HepG2 (cell line): ENCODE measurements at regions not wholly inside any gene's neighbourhood (a gene's known extent, or its start where the extent isn't known, plus 50 kb on each side); places are given as distances from the start of the nearest gene placed in this dataset.

Experiments used
- ATAC-seq: fragments of 200-7000 bp; cut with Tn5 transposase; 3 replicates; pipeline ENCODE4 v1.9.1; 2020; ENCODE audit warnings: mild to moderate bottlenecking, moderate library complexity
- BruUV-seq: library from RNA; stranded (reverse); fragments of 400-500 nt; replicated peaks from 2 replicates; lab custom pipeline; 2021; lab: Mats Ljungman, UMichigan
- CTCF ChIA-PET: fragments of 300-600 bp; formaldehyde crosslinking; extraction: SDS; loops from one replicate; lab custom pipeline; 2021; ENCODE audit warnings: low total read pairs, inconsistent platforms, low intra/inter-chr PET ratio; lab: Yijun Ruan, JAX
- POLR2A ChIA-PET: fragments of 350-600 bp; sonication (Branson Sonifier 250); formaldehyde crosslinking; loops from one replicate; lab custom pipeline; 2020; ENCODE audit warnings: antibody characterized with exemption, inconsistent platforms; lab: Yijun Ruan, JAX
- DNase-seq: peaks from one replicate; pipeline ENCODE4 v3.0.0-alpha.2; 2015; ENCODE audit warnings: low spot score
- FAIRE-seq: peaks from 3 replicates; lab custom pipeline; 2011; peaks lifted over from hg19 to GRCh38; lab: Jason Lieb, UNC
- H2AFZ ChIP-seq: one replicate; pipeline ENCODE4 v1.6.1; 2011; ENCODE audit warnings: low read length, inconsistent platforms
- H3K27ac ChIP-seq: fragments of 300-600 bp; 3 replicates; pipeline ENCODE4 v1.8.0; 2011; ENCODE audit warnings: mixed run types, mild to moderate bottlenecking, mixed read lengths, low read length, inconsistent platforms; ENCODE audit not compliant: insufficient read depth; ENCODE audit errors: extremely low read length
- H3K27me3 ChIP-seq, 2 experiments: fragments of 200-600 bp in 1 of 2; 2 replicates in 1 of 2; 3 replicates in 1 of 2; pipeline versions ENCODE4 v1.6.0 to v1.8.0; 2011; ENCODE audit warnings: low read length in 2 of 2, mild to moderate bottlenecking in 2 of 2, moderate library complexity in 2 of 2, inconsistent platforms in 1 of 2; ENCODE audit not compliant: insufficient read depth in 2 of 2, control insufficient read depth in 1 of 2
- H3K36me3 ChIP-seq, 2 experiments: fragments of 200-600 bp in 1 of 2; replicated peaks in 1 of 2; 2 replicates in 1 of 2; 3 replicates in 1 of 2; pipeline versions ENCODE4 v1.5.1 to v1.8.0; 2011; ENCODE audit warnings: low read length in 2 of 2, inconsistent platforms in 1 of 2; ENCODE audit not compliant: insufficient read depth in 2 of 2, control insufficient read depth in 1 of 2
- H3K4me1 ChIP-seq: 2 replicates; pipeline ENCODE4 v1.5.1; 2012; ENCODE audit warnings: low read length, inconsistent platforms; ENCODE audit not compliant: insufficient read depth
- H3K4me2 ChIP-seq: 2 replicates; pipeline ENCODE4 v1.6.0; 2011; ENCODE audit warnings: low read depth, low read length, inconsistent platforms
- H3K4me3 ChIP-seq, 3 experiments: fragments of 200-600 bp in 1 of 3; sonication (generic), shearing (Covaris generic) in 1 of 3; replicated peaks in 1 of 3; 2 replicates each; pipeline ENCODE4 v1.5.1; 2011 to 2016; ENCODE audit warnings: low read length in 3 of 3, inconsistent platforms in 2 of 3, low read depth in 2 of 3, mild to moderate bottlenecking in 2 of 3, control low read depth in 1 of 3, mixed read lengths in 1 of 3; ENCODE audit not compliant: insufficient read depth in 1 of 3
- H3K79me2 ChIP-seq: one replicate; pipeline ENCODE4 v1.6.1; 2011; ENCODE audit warnings: low read length, inconsistent platforms; ENCODE audit not compliant: insufficient read depth
- H3K9ac ChIP-seq: 2 replicates; pipeline ENCODE4 v1.6.0; 2011; ENCODE audit warnings: mild to moderate bottlenecking, low read depth, low read length, inconsistent platforms; ENCODE audit not compliant: insufficient read depth
- H3K9me3 ChIP-seq: 2 replicates; pipeline ENCODE4 v1.5.1; 2012; ENCODE audit warnings: mild to moderate bottlenecking, low read length
- H4K20me1 ChIP-seq: 2 replicates; pipeline ENCODE4 v1.6.0; 2011; ENCODE audit warnings: inconsistent platforms, mild to moderate bottlenecking, low read length, moderate library complexity; ENCODE audit not compliant: insufficient read depth
- ARNT2 ChIP-seq: sonication (generic); formaldehyde crosslinking; IDR thresholded peaks from 2 replicates; pipeline ENCODE4 v1.8.0; 2022; ENCODE audit warnings: mild to moderate bottlenecking, low read depth, missing genetic modification reagents, moderate library complexity
- HIVEP1 ChIP-seq: sonication (generic); formaldehyde crosslinking; IDR thresholded peaks from 2 replicates; pipeline ENCODE4 v1.4.0; 2020; ENCODE audit warnings: mild to moderate bottlenecking, missing genetic modification reagents
- ZFAT ChIP-seq: sonication (generic); formaldehyde crosslinking; conservative IDR thresholded peaks from 2 replicates; pipeline ENCODE4 v1.8.1; 2023; ENCODE audit warnings: missing genetic modification reagents, inconsistent platforms
- ZNF20 ChIP-seq: sonication (generic); formaldehyde crosslinking; IDR thresholded peaks from 2 replicates; pipeline ENCODE4 v1.4.0; 2020; ENCODE audit warnings: mild to moderate bottlenecking, moderate library complexity, missing genetic modification reagents
- ZNF331 ChIP-seq: sonication (generic); formaldehyde crosslinking; IDR thresholded peaks from 2 replicates; pipeline ENCODE4 v1.4.0; 2020; ENCODE audit warnings: missing genetic modification reagents
- ZNF501 ChIP-seq: sonication (generic); formaldehyde crosslinking; IDR thresholded peaks from 2 replicates; pipeline ENCODE4 v1.5.1; 2020; ENCODE audit warnings: mild to moderate bottlenecking, moderate library complexity, missing genetic modification reagents
- ZNF614 ChIP-seq: IDR thresholded peaks from 2 replicates; pipeline ENCODE4 v1.6.1; 2018; ENCODE audit warnings: missing biosample characterization, missing genetic modification reagents, inconsistent platforms, borderline replicate concordance
- ZNF766 ChIP-seq: sonication (generic); formaldehyde crosslinking; IDR thresholded peaks from 2 replicates; pipeline ENCODE4 v1.5.0; 2020; ENCODE audit warnings: missing genetic modification reagents, borderline replicate concordance
- WGBS: methylation state at CpG from one replicate; pipeline ENCODE4 v1.1.6; 2017; ENCODE audit warnings: low lambda C conversion rate; 5-methylcytosine and 5-hydroxymethylcytosine counted together
- in situ Hi-C: cut with HindIII; loops from 2 replicates; pipeline ENCODE4 v1.10.0; 2017; ENCODE audit warnings: low pct_unique_long_range_greater_than_20kb; ENCODE audit not compliant: extremely low pct_ligation_motif_present
- intact Hi-C: fragments of 100-400 bp; cut with micrococcal nuclease; formaldehyde crosslinking; loops from one replicate; pipeline ENCODE4 v1.10.0; 2022; ENCODE audit not compliant: unreplicated experiment
- TF ChIP-seq, protein P1 (sequence below), 2 experiments: sonication (generic) in 1 of 2; formaldehyde crosslinking in 1 of 2; IDR thresholded peaks; 2 replicates each; pipeline versions ENCODE4 v1.6.1 to v1.9.0; 2014 to 2022; ENCODE audit warnings: antibody characterized with exemption in 1 of 2, borderline replicate concordance in 1 of 2, inconsistent platforms in 1 of 2, low read depth in 1 of 2, missing genetic modification reagents in 1 of 2
- TF ChIP-seq, protein P2 (sequence below): sonication (generic); formaldehyde crosslinking; IDR thresholded peaks from 2 replicates; pipeline ENCODE4 v1.5.0; 2020; ENCODE audit warnings: missing genetic modification reagents

DNA sequence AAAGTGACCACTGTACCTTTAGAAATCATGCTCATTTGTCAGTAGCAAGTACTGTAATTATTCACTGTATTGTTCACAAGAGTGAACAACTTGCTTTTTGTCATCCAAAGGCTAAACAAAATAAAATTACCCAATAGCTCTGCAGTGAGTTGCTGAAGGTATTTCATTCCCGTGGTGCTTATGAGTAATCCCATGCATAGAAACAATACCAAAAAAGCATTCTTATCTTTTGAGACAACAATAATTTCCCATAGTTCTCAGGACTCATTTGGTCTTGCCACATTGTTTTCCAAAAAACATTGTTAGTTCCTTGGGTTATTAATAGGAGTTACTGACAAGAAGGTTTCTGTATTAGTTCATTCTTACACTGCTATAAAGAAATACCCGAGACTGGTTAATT is 503.2 kb upstream of the FAM98A start (continued):
- TF ChIP-seq ZNF20 = no peak
- TF ChIP-seq ZNF614 = no peak
- no peak for TF ChIP-seq ZFAT (CRISPR knock-in tag)
- TF ChIP-seq, protein P1, sequence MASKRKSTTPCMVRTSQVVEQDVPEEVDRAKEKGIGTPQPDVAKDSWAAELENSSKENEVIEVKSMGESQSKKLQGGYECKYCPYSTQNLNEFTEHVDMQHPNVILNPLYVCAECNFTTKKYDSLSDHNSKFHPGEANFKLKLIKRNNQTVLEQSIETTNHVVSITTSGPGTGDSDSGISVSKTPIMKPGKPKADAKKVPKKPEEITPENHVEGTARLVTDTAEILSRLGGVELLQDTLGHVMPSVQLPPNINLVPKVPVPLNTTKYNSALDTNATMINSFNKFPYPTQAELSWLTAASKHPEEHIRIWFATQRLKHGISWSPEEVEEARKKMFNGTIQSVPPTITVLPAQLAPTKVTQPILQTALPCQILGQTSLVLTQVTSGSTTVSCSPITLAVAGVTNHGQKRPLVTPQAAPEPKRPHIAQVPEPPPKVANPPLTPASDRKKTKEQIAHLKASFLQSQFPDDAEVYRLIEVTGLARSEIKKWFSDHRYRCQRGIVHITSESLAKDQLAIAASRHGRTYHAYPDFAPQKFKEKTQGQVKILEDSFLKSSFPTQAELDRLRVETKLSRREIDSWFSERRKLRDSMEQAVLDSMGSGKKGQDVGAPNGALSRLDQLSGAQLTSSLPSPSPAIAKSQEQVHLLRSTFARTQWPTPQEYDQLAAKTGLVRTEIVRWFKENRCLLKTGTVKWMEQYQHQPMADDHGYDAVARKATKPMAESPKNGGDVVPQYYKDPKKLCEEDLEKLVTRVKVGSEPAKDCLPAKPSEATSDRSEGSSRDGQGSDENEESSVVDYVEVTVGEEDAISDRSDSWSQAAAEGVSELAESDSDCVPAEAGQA (IDR thresholded peaks at IDR 0.05; ENCODE audit: low read depth) = no peak
- TF ChIP-seq, protein P1 (CRISPR knock-in tag; IDR thresholded peaks at IDR 0.05; ENCODE audit: borderline replicate concordance) = no peak
- TF ChIP-seq ARNT2 (CRISPR knock-in tag) = no peak
- TF ChIP-seq ZNF501 (CRISPR knock-in tag) = no peak
- no peak for TF ChIP-seq HIVEP1 (CRISPR knock-in tag)

DNA sequence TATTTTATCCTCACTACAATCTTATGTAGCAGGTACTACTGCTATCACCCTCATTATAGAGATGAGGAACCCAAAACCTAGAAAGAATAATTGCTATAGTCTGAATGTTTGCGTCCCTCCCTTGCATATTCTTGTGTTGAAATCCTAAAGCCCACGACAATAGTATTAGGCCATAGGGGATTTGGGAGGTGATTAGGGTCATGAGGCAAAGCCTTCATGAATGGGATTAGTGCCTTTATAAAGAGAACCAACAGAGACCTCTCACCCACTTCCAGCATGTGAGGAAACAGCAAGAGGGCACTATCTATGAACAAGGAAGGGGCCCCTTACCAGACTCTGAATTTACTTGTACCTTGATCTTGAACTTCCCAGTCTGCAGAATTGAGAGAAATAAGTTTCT is 500.3 kb upstream of the FAM98A start:
- H3K4me3 ChIP-seq = no peak overlapping the region
- in situ Hi-C loops = loop anchor here (10.0 kb wide), 1 partner anchor 1315 kb away; no protein-coding TSS in a partner anchor
- H3K4me1 ChIP-seq = no peaks in the 10 kb centered on the region
- H2AFZ ChIP-seq = no peak overlapping the region
- H3K4me2 ChIP-seq = no peak overlapping the region
- DNase-seq = no peak
- ChIA-PET POLR2A (no interaction called here), CTCF (no interaction called here)
- intact Hi-C loops = no loop called here
- TF ChIP-seq, protein P1 (IDR thresholded peaks at IDR 0.05; ENCODE audit: low read depth) = no peak
- TF ChIP-seq, protein P1 (CRISPR knock-in tag; IDR thresholded peaks at IDR 0.05; ENCODE audit: borderline replicate concordance) = no peak
- TF ChIP-seq ZNF331 = no peak
- TF ChIP-seq ZNF766 (CRISPR knock-in tag) = no peak
- TF ChIP-seq, protein P2, sequence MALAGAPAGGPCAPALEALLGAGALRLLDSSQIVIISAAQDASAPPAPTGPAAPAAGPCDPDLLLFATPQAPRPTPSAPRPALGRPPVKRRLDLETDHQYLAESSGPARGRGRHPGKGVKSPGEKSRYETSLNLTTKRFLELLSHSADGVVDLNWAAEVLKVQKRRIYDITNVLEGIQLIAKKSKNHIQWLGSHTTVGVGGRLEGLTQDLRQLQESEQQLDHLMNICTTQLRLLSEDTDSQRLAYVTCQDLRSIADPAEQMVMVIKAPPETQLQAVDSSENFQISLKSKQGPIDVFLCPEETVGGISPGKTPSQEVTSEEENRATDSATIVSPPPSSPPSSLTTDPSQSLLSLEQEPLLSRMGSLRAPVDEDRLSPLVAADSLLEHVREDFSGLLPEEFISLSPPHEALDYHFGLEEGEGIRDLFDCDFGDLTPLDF (CRISPR knock-in tag) = no peak
- no peaks in the 10 kb centered on the region for H3K36me3 ChIP-seq
- H3K27me3 ChIP-seq = no peaks in the 10 kb centered on the region
- no peaks in the 10 kb centered on the region for H4K20me1 ChIP-seq
- no peak for FAIRE-seq
- ATAC-seq = no peak
- 2% methylated on average over 2 of the region's 2 CpGs for WGBS
- no peak overlapping the region for H3K9ac ChIP-seq
- H3K27ac ChIP-seq = no peak overlapping the region
- H3K79me2 ChIP-seq = no peaks in the 10 kb centered on the region
- BruUV-seq = no TSS peak
- H3K9me3 ChIP-seq = no peaks in the 10 kb centered on the region
